AG04449 (cell line): ENCODE measurements at regions not wholly inside any gene's neighbourhood (a gene's known extent, or its start where the extent isn't known, plus 50 kb on each side); places are given as distances from the start of the nearest gene placed in this dataset.
"Not testable (repeated sequence)": the region's sequence is repeated elsewhere in the genome, so short reads cannot be mapped to it uniquely, and the experiment has no call there.

ENCODE experiments used
- CTCF ChIA-PET: fragments of 350-600 bp; formaldehyde crosslinking; extraction: SDS; loops from one replicate; lab custom pipeline; 2021; ENCODE audit warnings: antibody characterized with exemption; lab: Yijun Ruan, JAX
- POLR2A ChIA-PET: fragments of 400-600, 350-600 bp; formaldehyde crosslinking; extraction: SDS; loops from one replicate; lab custom pipeline; 2020; ENCODE audit warnings: antibody characterized with exemption, inconsistent platforms; lab: Yijun Ruan, JAX
- DNase-seq: peaks from one replicate; pipeline ENCODE4 v3.0.0-alpha.2; 2010; ENCODE audit warnings: low read depth, low spot score
- H3K4me3 ChIP-seq: 2 replicates; pipeline ENCODE4 v1.5.1; 2011; ENCODE audit warnings: low read depth, mild to moderate bottlenecking, control low read depth, low read length
- CTCF ChIP-seq: IDR thresholded peaks from one replicate; pipeline ENCODE4 v1.5.1; 2011; ENCODE audit warnings: mild to moderate bottlenecking, moderate library complexity, low read length, control low read depth, inconsistent platforms; ENCODE audit not compliant: insufficient read depth; ENCODE audit errors: missing control alignments

GRCh38 chr6:19928461-19928860 lies 91.3 kb downstream of the ID4 start:
- DNase-seq: no peak
- H3K4me3 ChIP-seq: no peak overlapping the region
- ChIA-PET POLR2A (no interaction called here), CTCF (no interaction called here)
- no peak for TF ChIP-seq CTCF

GRCh38 chr6:19929312-19929711 lies 92.1 kb downstream of the ID4 start:
- ChIA-PET POLR2A (no interaction called here), CTCF (no interaction called here)
- TF ChIP-seq CTCF: no peak
- no peak for DNase-seq
- H3K4me3 ChIP-seq: no peak overlapping the region

- ChIA-PET CTCF (no interaction called here), POLR2A (no interaction called here)
- TF ChIP-seq CTCF: no peak
- DNase-seq: no peak
- no peak overlapping the region for H3K4me3 ChIP-seq
Measured at GRCh38 chr6:19934996-19935591, 97.9 kb downstream of the ID4 start.

GRCh38 chr6:19939321-19939720 lies 102.2 kb downstream of the ID4 start:
- CTCF ChIA-PET, H3K4me3 ChIP-seq, POLR2A ChIA-PET, DNase-seq: not testable (repeated sequence)

GRCh38 chr6:19939926-19940325 lies 102.8 kb downstream of the ID4 start:
- POLR2A ChIA-PET, DNase-seq, CTCF ChIA-PET, H3K4me3 ChIP-seq: not testable (repeated sequence)

GRCh38 chr6:19943042-19943441 lies 105.9 kb downstream of the ID4 start:
- ChIA-PET POLR2A (no interaction called here), CTCF (no interaction called here)
- TF ChIP-seq CTCF: no peak
- DNase-seq: no peak
- no peak overlapping the region for H3K4me3 ChIP-seq

- no peak for TF ChIP-seq CTCF
- no peak for DNase-seq
- POLR2A ChIA-PET: no interaction called here
- no peak overlapping the region for H3K4me3 ChIP-seq
- CTCF ChIA-PET: no interaction called here
Measured at GRCh38 chr6:19945843-19946358, 108.7 kb downstream of the ID4 start.
